ENCODE measurements at regions not wholly inside any gene's neighbourhood (a gene's known extent, or its start where the extent isn't known, plus 50 kb on each side); places are given as distances from the start of the nearest gene placed in this dataset.

DNA sequence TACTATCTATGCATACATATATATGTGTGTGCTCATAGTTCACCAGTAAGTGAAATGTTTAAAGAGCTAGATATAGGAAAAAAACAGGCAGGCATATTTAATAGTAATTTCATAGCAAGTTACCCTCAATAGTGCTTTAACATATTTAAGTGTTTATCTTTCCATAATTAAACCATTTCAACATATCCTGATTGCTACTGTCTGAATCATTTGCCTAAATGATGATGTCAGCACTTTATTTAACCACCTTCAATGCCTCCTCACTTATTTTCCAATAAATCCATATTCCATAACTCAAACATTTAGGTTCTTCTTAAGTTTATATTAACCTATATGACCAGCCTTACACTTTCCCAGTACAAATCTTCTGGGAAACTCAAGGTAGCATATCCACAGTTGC is 601.1 kb downstream of the ARL4A start:
- Histone ChIP-seq H3K27ac (ENCODE audit: low read length) (no peak overlapping the region), H2AFZ (ENCODE audit: low read length) (no peak overlapping the region), H3K4me2 (ENCODE audit: low read depth, low read length) (no peak overlapping the region), H3K4me3 (ENCODE audit: low read length) (no peak overlapping the region), H3K36me3 (replicated peaks; ENCODE audit: insufficient read depth, low read length) (no peaks in the 10 kb centered on the region), H3K9ac (ENCODE audit: low read length) (no peak overlapping the region), H3K9me3 (replicated peaks; ENCODE audit: insufficient read depth, low read length) (no peaks in the 10 kb centered on the region), H3K79me2 (ENCODE audit: low read length) (no peaks in the 10 kb centered on the region), H3K27me3 (replicated peaks; ENCODE audit: insufficient read depth, low read length) (no peaks in the 10 kb centered on the region), H3F3A (ENCODE audit: insufficient read depth, low read length) (no peaks in the 10 kb centered on the region), H4K20me1 (ENCODE audit: insufficient read depth, low read length) (no peaks in the 10 kb centered on the region), H3K9me2 (replicated peaks; ENCODE audit: insufficient read depth, low read length) (no peaks in the 10 kb centered on the region), H3K4me1 (ENCODE audit: low read length) (no peaks in the 10 kb centered on the region)
- TF ChIP-seq EZH2 (optimal IDR thresholded peaks at IDR 0.05; ENCODE audit: low read depth, low read length) (no peak), EZH2phosphoT487 (IDR thresholded peaks at IDR 0.05; ENCODE audit: low read length) (no peak)
- TF ChIP-seq, protein P1, sequence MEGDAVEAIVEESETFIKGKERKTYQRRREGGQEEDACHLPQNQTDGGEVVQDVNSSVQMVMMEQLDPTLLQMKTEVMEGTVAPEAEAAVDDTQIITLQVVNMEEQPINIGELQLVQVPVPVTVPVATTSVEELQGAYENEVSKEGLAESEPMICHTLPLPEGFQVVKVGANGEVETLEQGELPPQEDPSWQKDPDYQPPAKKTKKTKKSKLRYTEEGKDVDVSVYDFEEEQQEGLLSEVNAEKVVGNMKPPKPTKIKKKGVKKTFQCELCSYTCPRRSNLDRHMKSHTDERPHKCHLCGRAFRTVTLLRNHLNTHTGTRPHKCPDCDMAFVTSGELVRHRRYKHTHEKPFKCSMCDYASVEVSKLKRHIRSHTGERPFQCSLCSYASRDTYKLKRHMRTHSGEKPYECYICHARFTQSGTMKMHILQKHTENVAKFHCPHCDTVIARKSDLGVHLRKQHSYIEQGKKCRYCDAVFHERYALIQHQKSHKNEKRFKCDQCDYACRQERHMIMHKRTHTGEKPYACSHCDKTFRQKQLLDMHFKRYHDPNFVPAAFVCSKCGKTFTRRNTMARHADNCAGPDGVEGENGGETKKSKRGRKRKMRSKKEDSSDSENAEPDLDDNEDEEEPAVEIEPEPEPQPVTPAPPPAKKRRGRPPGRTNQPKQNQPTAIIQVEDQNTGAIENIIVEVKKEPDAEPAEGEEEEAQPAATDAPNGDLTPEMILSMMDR (IDR thresholded peaks at IDR 0.05; ENCODE audit: low read length), result no peak
- DNase-seq, result no peak

GRCh38 chr7:13290975-13291374 is 603.5 kb downstream of the ARL4A start:
- H3K9me2 ChIP-seq (replicated peaks; ENCODE audit: insufficient read depth, low read length), result no peaks in the 10 kb centered on the region
- H2AFZ ChIP-seq (ENCODE audit: low read length), result no peak overlapping the region
- DNase-seq, result no peak
- H3K27ac ChIP-seq (ENCODE audit: low read length), result no peak overlapping the region
- H3K9ac ChIP-seq (ENCODE audit: low read length), result no peak overlapping the region
- TF ChIP-seq, protein P1 (IDR thresholded peaks at IDR 0.05; ENCODE audit: low read length), result no peak
- TF ChIP-seq EZH2phosphoT487 (IDR thresholded peaks at IDR 0.05; ENCODE audit: low read length) (no peak), EZH2 (optimal IDR thresholded peaks at IDR 0.05; ENCODE audit: low read depth, low read length) (no peak)
- no peaks in the 10 kb centered on the region for H4K20me1 ChIP-seq (ENCODE audit: insufficient read depth, low read length)
- no peaks in the 10 kb centered on the region for H3K27me3 ChIP-seq (replicated peaks; ENCODE audit: insufficient read depth, low read length)
- H3K79me2 ChIP-seq (ENCODE audit: low read length), result no peaks in the 10 kb centered on the region
- no peaks in the 10 kb centered on the region for H3K9me3 ChIP-seq (replicated peaks; ENCODE audit: insufficient read depth, low read length)
- no peaks in the 10 kb centered on the region for H3F3A ChIP-seq (ENCODE audit: insufficient read depth, low read length)
- H3K4me2 ChIP-seq (ENCODE audit: low read depth, low read length), result no peak overlapping the region
- H3K36me3 ChIP-seq (replicated peaks; ENCODE audit: insufficient read depth, low read length), result no peaks in the 10 kb centered on the region
- no peak overlapping the region for H3K4me3 ChIP-seq (ENCODE audit: low read length)
- H3K4me1 ChIP-seq (ENCODE audit: low read length), result no peaks in the 10 kb centered on the region

DNA sequence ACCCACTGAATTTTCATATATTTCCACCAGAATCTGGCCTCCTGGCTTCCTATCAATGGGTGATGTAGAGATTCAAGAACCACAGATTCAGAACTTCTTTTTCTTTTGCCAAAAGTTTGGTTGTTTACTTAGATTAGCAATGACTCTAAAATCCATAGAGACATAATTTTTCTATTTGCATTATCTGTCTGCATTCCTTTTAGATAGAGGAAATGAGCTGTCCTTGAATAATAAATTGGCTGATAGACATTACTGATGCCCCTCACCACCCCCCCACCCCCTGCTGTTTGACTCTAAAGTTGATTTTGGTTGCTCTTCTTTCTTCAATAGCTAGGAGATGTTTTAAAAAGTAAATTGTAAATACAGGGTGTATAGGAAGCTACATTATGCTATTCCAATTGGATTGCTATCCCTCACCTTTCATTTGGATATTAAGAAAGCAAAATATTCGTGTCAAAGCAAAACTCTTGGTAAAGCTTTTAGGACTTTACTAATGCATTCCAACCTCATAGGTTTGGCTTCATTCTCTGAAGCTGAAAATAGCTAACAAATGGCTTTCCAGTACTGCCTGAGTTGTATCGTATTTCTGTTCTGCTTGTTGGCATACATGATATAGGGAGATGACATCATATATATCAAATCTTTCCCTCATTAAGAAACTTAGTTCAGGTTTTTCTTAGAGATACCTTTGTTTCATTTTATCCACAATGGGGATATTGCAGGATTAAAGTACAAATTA is 606.0 kb downstream of the ARL4A start:
- Histone ChIP-seq H3K27me3 (replicated peaks; ENCODE audit: insufficient read depth, low read length) (no peaks in the 10 kb centered on the region), H3K9me3 (replicated peaks; ENCODE audit: insufficient read depth, low read length) (no peaks in the 10 kb centered on the region), H3F3A (ENCODE audit: insufficient read depth, low read length) (no peaks in the 10 kb centered on the region), H3K9ac (ENCODE audit: low read length) (no peak overlapping the region), H2AFZ (ENCODE audit: low read length) (no peak overlapping the region), H3K4me3 (ENCODE audit: low read length) (no peak overlapping the region), H3K79me2 (ENCODE audit: low read length) (no peaks in the 10 kb centered on the region), H3K36me3 (replicated peaks; ENCODE audit: insufficient read depth, low read length) (no peaks in the 10 kb centered on the region), H3K27ac (ENCODE audit: low read length) (no peak overlapping the region), H3K4me1 (ENCODE audit: low read length) (no peaks in the 10 kb centered on the region), H3K4me2 (ENCODE audit: low read depth, low read length) (no peak overlapping the region), H3K9me2 (replicated peaks; ENCODE audit: insufficient read depth, low read length) (no peaks in the 10 kb centered on the region), H4K20me1 (ENCODE audit: insufficient read depth, low read length) (no peaks in the 10 kb centered on the region)
- no peak for DNase-seq
- TF ChIP-seq, protein P1 (IDR thresholded peaks at IDR 0.05; ENCODE audit: low read length), result no peak
- TF ChIP-seq EZH2phosphoT487 (IDR thresholded peaks at IDR 0.05; ENCODE audit: low read length) (no peak), EZH2 (optimal IDR thresholded peaks at IDR 0.05; ENCODE audit: low read depth, low read length) (no peak)
